Fibroblast of lung (primary cell): ENCODE measurements at regions not wholly inside any gene's neighbourhood (a gene's known extent, or its start where the extent isn't known, plus 50 kb on each side); places are given as distances from the start of the nearest gene placed in this dataset.

ENCODE experiments used
- DNase-seq, 2 donors: peaks; one replicate each; pipeline versions ENCODE4 v3.0.0 to v3.0.0-alpha.2; 2010; ENCODE audit warnings: low read depth in 2 of 2
- H2AFZ ChIP-seq: 2 replicates; pipeline ENCODE4 v1.5.1; 2012; ENCODE audit warnings: low read length, control low read depth, inconsistent platforms
- H3K27ac ChIP-seq: 2 replicates; pipeline ENCODE4 v1.5.1; 2011; ENCODE audit warnings: low read length, control low read depth; ENCODE audit not compliant: insufficient read depth
- H3K27me3 ChIP-seq: 2 replicates; pipeline ENCODE4 v1.5.1; 2011; ENCODE audit warnings: mild to moderate bottlenecking, low read length; ENCODE audit not compliant: control insufficient read depth, insufficient read depth
- H3K36me3 ChIP-seq: 2 replicates; pipeline ENCODE4 v1.5.1; 2011; ENCODE audit warnings: low read length; ENCODE audit not compliant: control insufficient read depth, insufficient read depth
- H3K4me1 ChIP-seq: 2 replicates; pipeline ENCODE4 v1.5.1; 2011; ENCODE audit warnings: low read length; ENCODE audit not compliant: control insufficient read depth, insufficient read depth; ENCODE audit errors: extremely low read depth
- H3K4me2 ChIP-seq: 2 replicates; pipeline ENCODE4 v1.5.1; 2011; ENCODE audit warnings: low read length, control low read depth; ENCODE audit not compliant: insufficient read depth; ENCODE audit errors: extremely low read depth
- H3K4me3 ChIP-seq, 4 experiments: fragments of 200-600 bp in 1 of 4; sonication (generic) in 1 of 4; replicated peaks in 1 of 4; 2 replicates each; pipeline ENCODE4 v1.5.1; 2011 to 2016; ENCODE audit warnings: low read length in 4 of 4, low read depth in 3 of 4, mild to moderate bottlenecking in 3 of 4, control low read depth in 2 of 4, inconsistent platforms in 1 of 4, mixed read lengths in 1 of 4; ENCODE audit not compliant: insufficient read depth in 1 of 4; ENCODE audit errors: control extremely low read depth in 1 of 4
- H3K79me2 ChIP-seq: 2 replicates; pipeline ENCODE4 v1.5.1; 2012; ENCODE audit warnings: mild to moderate bottlenecking, low read length, inconsistent platforms; ENCODE audit not compliant: control insufficient read depth, insufficient read depth
- H3K9ac ChIP-seq: 2 replicates; pipeline ENCODE4 v1.5.1; 2011; ENCODE audit warnings: mild to moderate bottlenecking, low read length, control low read depth; ENCODE audit not compliant: insufficient read depth
- H3K9me3 ChIP-seq: 2 replicates; pipeline ENCODE4 v1.5.1; 2012; ENCODE audit warnings: low read depth, low read length; ENCODE audit not compliant: control insufficient read depth, insufficient read depth
- H4K20me1 ChIP-seq: 2 replicates; pipeline ENCODE4 v1.5.1; 2011; ENCODE audit warnings: low read length; ENCODE audit not compliant: control insufficient read depth, insufficient read depth; ENCODE audit errors: extremely low read depth
- EZH2 ChIP-seq: IDR thresholded peaks from 2 replicates; pipeline ENCODE4 v1.5.1; 2012; ENCODE audit warnings: low read length, control low read depth, mild to moderate bottlenecking; ENCODE audit errors: missing control alignments
- TF ChIP-seq, protein P1 (sequence below), 2 donors: IDR thresholded peaks in 1 of 2; conservative IDR thresholded peaks in 1 of 2; 1 replicate in 1 of 2; 2 replicates in 1 of 2; pipeline ENCODE4 v1.5.1; 2011 to 2012; ENCODE audit warnings: low read length in 2 of 2, control low read depth in 1 of 2, inconsistent platforms in 1 of 2, low read depth in 1 of 2, mild to moderate bottlenecking in 1 of 2

DNA sequence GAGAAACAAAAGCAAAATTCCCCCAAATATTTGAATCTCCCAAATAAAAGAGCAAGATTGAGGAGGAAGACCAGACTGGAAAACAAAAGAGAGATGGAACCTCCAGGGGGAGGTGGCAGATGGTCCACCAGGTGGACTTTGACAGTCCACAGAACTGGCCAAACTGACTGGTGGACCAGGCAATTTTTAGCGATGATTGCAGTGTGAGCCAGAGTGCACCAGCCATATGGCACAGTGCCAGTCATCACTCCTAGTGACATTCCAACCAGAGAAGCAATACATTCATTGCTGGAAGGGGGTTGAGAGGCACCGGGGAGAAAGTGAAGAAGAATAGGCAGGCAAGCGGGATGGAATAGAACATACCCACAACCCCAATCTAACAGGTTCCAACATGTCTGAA lies 182.9 kb downstream of the EXOC5 start:
- no peak for DNase-seq
- no peak for TF ChIP-seq EZH2
- TF ChIP-seq, protein P1, sequence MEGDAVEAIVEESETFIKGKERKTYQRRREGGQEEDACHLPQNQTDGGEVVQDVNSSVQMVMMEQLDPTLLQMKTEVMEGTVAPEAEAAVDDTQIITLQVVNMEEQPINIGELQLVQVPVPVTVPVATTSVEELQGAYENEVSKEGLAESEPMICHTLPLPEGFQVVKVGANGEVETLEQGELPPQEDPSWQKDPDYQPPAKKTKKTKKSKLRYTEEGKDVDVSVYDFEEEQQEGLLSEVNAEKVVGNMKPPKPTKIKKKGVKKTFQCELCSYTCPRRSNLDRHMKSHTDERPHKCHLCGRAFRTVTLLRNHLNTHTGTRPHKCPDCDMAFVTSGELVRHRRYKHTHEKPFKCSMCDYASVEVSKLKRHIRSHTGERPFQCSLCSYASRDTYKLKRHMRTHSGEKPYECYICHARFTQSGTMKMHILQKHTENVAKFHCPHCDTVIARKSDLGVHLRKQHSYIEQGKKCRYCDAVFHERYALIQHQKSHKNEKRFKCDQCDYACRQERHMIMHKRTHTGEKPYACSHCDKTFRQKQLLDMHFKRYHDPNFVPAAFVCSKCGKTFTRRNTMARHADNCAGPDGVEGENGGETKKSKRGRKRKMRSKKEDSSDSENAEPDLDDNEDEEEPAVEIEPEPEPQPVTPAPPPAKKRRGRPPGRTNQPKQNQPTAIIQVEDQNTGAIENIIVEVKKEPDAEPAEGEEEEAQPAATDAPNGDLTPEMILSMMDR (conservative IDR thresholded peaks at IDR 0.05 in 1 of 2, IDR thresholded peaks at IDR 0.05 in 1 of 2; ENCODE audit: low read depth in 1 of 2, low read length in 2 of 2) = no peak
- H3K27ac ChIP-seq = no peak overlapping the region
- H3K27me3 ChIP-seq = no peaks in the 10 kb centered on the region
- H3K9me3 ChIP-seq = no peaks in the 10 kb centered on the region
- H3K4me2 ChIP-seq = no peak overlapping the region
- no peaks in the 10 kb centered on the region for H4K20me1 ChIP-seq
- H3K4me1 ChIP-seq = no peaks in the 10 kb centered on the region
- H3K4me3 ChIP-seq = no peak overlapping the region
- H3K36me3 ChIP-seq = no peaks in the 10 kb centered on the region
- H2AFZ ChIP-seq = no peak overlapping the region
- H3K9ac ChIP-seq = no peak overlapping the region
- H3K79me2 ChIP-seq = no peaks in the 10 kb centered on the region

DNA sequence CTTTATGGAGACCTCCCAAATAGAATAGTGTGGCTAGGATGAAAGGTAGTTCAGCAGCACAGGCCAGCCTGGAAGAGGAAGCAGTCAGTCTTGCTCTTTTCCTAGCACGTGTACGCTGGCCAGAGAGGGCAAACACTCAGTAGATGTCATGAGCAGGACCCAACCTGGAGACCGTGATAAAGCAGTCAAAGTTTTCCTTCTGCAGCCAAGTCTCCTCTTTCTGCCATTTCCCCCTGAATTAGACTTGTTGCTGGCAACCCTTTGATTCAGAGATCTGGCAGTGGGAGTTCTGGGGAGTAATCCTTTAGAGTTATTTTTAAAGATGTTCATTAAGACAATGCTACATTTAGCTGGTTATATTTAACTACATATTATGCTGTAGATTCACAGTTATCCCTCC lies 183.7 kb downstream of the EXOC5 start:
- no peak overlapping the region for H3K9ac ChIP-seq
- no peak overlapping the region for H3K4me2 ChIP-seq
- H3K27ac ChIP-seq = no peak overlapping the region
- H3K27me3 ChIP-seq = no peaks in the 10 kb centered on the region
- no peaks in the 10 kb centered on the region for H4K20me1 ChIP-seq
- no peak overlapping the region for H2AFZ ChIP-seq
- TF ChIP-seq EZH2 = no peak
- TF ChIP-seq, protein P1 (conservative IDR thresholded peaks at IDR 0.05 in 1 of 2, IDR thresholded peaks at IDR 0.05 in 1 of 2; ENCODE audit: low read depth in 1 of 2, low read length in 2 of 2) = no peak
- no peaks in the 10 kb centered on the region for H3K79me2 ChIP-seq
- no peaks in the 10 kb centered on the region for H3K4me1 ChIP-seq
- no peak overlapping the region for H3K4me3 ChIP-seq
- no peaks in the 10 kb centered on the region for H3K36me3 ChIP-seq
- DNase-seq = no peak
- H3K9me3 ChIP-seq = no peaks in the 10 kb centered on the region

- TF ChIP-seq, protein P1 (conservative IDR thresholded peaks at IDR 0.05 in 1 of 2, IDR thresholded peaks at IDR 0.05 in 1 of 2; ENCODE audit: low read depth in 1 of 2, low read length in 2 of 2) = no peak
- TF ChIP-seq EZH2 = no peak
- H3K9ac ChIP-seq = no peak overlapping the region
- H3K27ac ChIP-seq = no peak overlapping the region
- no peaks in the 10 kb centered on the region for H3K9me3 ChIP-seq
- no peaks in the 10 kb centered on the region for H4K20me1 ChIP-seq
- H3K4me3 ChIP-seq = no peak overlapping the region
- no peaks in the 10 kb centered on the region for H3K4me1 ChIP-seq
- DNase-seq = no peak
- no peak overlapping the region for H2AFZ ChIP-seq
- no peaks in the 10 kb centered on the region for H3K79me2 ChIP-seq
- H3K36me3 ChIP-seq = no peaks in the 10 kb centered on the region
- no peaks in the 10 kb centered on the region for H3K27me3 ChIP-seq
- H3K4me2 ChIP-seq = no peak overlapping the region
These were observed 188.0 kb downstream of the EXOC5 start for GRCh38 chr14:57080691-57081090.
